Right forelimb (tissue), 1 donor: ENCODE measurements at regions not wholly inside any gene's neighbourhood (a gene's known extent, or its start where the extent isn't known, plus 50 kb on each side); places are given as distances from the start of the nearest gene placed in this dataset.

ENCODE experiments used
- DNase-seq: peaks from one replicate; pipeline ENCODE4 v3.0.0-alpha.2; 2018

GRCh38 chr2:139819273-139819796 lies 1039.1 kb upstream of the NXPH2 start:
- DNase-seq = no peak

- no peak for DNase-seq
Measured at GRCh38 chr2:139814458-139814857, 1034.3 kb upstream of the NXPH2 start.

- DNase-seq = no peak
Measured at GRCh38 chr2:139813340-139813739, 1033.2 kb upstream of the NXPH2 start.

- no peak for DNase-seq
Measured at GRCh38 chr2:139805441-139805840, 1025.3 kb upstream of the NXPH2 start.

GRCh38 chr2:139798391-139798790 lies 1018.2 kb upstream of the NXPH2 start:
- DNase-seq = no peak

GRCh38 chr2:139790807-139791752 lies 1010.9 kb upstream of the NXPH2 start:
- no peak for DNase-seq

- DNase-seq = no peak
Measured at GRCh38 chr2:139790136-139790535, 1009.9 kb upstream of the NXPH2 start.

GRCh38 chr2:139778732-139779131 lies 998.5 kb upstream of the NXPH2 start:
- DNase-seq = no peak

- DNase-seq = no peak
Measured at GRCh38 chr2:139773720-139774277, 993.6 kb upstream of the NXPH2 start.

- DNase-seq = no peak
Measured at GRCh38 chr2:139769633-139770032, 989.4 kb upstream of the NXPH2 start.

- DNase-seq = no peak
Measured at GRCh38 chr2:139763705-139764104, 983.5 kb upstream of the NXPH2 start.

- no peak for DNase-seq
Measured at GRCh38 chr2:139759000-139759505, 978.9 kb upstream of the NXPH2 start.

- DNase-seq = no peak
Measured at GRCh38 chr2:139746901-139747300, 966.7 kb upstream of the NXPH2 start.

- DNase-seq = no peak
Measured at GRCh38 chr2:139744273-139744672, 964.1 kb upstream of the NXPH2 start.

GRCh38 chr2:139742216-139743172 lies 962.3 kb upstream of the NXPH2 start:
- no peak for DNase-seq

- DNase-seq = no peak
Measured at GRCh38 chr2:139737659-139738058, 957.5 kb upstream of the NXPH2 start.

GRCh38 chr2:139730197-139730596 lies 950.0 kb upstream of the NXPH2 start:
- no peak for DNase-seq

GRCh38 chr2:139721411-139721995 lies 941.3 kb upstream of the NXPH2 start:
- no peak for DNase-seq

- DNase-seq = no peak
Measured at GRCh38 chr2:139720056-139720455, 939.9 kb upstream of the NXPH2 start.

GRCh38 chr2:139704606-139705005 lies 924.4 kb upstream of the NXPH2 start:
- no peak for DNase-seq

GRCh38 chr2:139694327-139694726 lies 914.1 kb upstream of the NXPH2 start:
- DNase-seq = no peak

- DNase-seq = no peak
Measured at GRCh38 chr2:139686205-139686604, 906.0 kb upstream of the NXPH2 start.
